KOPT-K1 (cell line): ENCODE measurements at regions not wholly inside any gene's neighbourhood (a gene's known extent, or its start where the extent isn't known, plus 50 kb on each side); places are given as distances from the start of the nearest gene placed in this dataset.

Experiments
- H3K27ac ChIP-seq: fragments of 200-600 bp; sonication (generic); 2 replicates; pipeline ENCODE4 v1.5.1; 2016; ENCODE audit warnings: antibody characterized with exemption, mild to moderate bottlenecking, low read depth, low read length; ENCODE audit not compliant: poor library complexity, severe bottlenecking
- H3K36me3 ChIP-seq: fragments of 200-600 bp; sonication (generic); 2 replicates; pipeline ENCODE4 v1.5.1; 2017; ENCODE audit warnings: antibody characterized with exemption, mild to moderate bottlenecking, low read length, moderate library complexity; ENCODE audit not compliant: insufficient read depth
- H3K9me3 ChIP-seq: fragments of 200-600 bp; sonication (generic); 2 replicates; pipeline ENCODE4 v1.5.1; 2017; ENCODE audit warnings: antibody characterized with exemption, low read length, mild to moderate bottlenecking; ENCODE audit not compliant: insufficient read depth, poor library complexity, severe bottlenecking

DNA sequence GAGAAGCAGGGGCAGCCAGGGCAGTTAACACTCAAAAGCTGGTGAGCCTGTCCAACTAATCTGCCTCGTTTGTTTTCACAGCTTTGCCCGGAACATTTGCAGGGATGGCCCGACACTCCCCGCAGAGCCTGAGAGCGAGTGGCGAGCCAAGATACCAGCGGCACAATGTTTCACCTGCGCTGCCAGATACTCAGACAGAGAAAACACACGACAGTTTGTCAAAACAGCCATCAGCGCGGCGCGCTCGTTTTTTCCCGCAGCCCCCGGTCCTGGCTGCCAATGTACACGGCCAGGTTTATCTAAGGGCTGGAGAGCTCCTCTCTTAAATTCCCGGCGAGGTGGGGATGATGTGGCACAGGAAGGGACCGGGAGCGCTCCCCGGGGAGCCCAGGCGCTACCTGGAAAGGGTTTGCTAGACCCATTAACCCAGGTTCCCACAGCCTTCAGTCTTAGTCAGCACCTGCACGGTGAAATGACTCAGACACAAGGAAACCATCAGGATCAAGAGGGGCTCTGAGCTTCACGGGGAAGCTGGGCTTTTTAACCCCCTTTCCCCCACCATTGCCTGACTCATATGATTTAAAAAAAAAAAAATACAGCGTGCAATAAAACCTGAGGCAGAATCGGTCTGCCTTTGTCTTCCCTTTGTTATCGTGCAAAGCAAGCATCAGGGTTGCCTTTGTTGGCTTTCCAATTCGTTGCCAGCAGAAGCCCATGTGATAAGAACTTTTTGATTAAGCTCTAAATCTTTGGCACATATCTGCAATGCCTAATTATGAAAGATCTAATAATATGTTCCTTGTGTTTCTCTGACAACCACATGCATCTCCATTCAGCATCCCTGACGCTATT lies 186.2 kb downstream of the EFNB2 start:
- Histone ChIP-seq H3K27ac (no peak overlapping the region), H3K9me3 (no peaks in the 10 kb centered on the region), H3K36me3 (no peaks in the 10 kb centered on the region)

- Histone ChIP-seq H3K9me3 (no peaks in the 10 kb centered on the region), H3K36me3 (no peaks in the 10 kb centered on the region), H3K27ac (no peak overlapping the region)
These were observed 187.2 kb downstream of the EFNB2 start for GRCh38 chr13:106348075-106348840.

GRCh38 chr13:106344342-106344741 lies 191.1 kb downstream of the EFNB2 start:
- no peak overlapping the region for H3K27ac ChIP-seq
- no peaks in the 10 kb centered on the region for H3K36me3 ChIP-seq
- peaks cover 8% of the 10 kb centered on the region for H3K9me3 ChIP-seq

GRCh38 chr13:106343836-106344235 lies 191.6 kb downstream of the EFNB2 start:
- Histone ChIP-seq H3K9me3 (peaks cover 8% of the 10 kb centered on the region), H3K27ac (no peak overlapping the region), H3K36me3 (no peaks in the 10 kb centered on the region)

- Histone ChIP-seq H3K36me3 (no peaks in the 10 kb centered on the region), H3K27ac (no peak overlapping the region), H3K9me3 (peaks cover 8% of the 10 kb centered on the region)
These were observed 195.2 kb downstream of the EFNB2 start for GRCh38 chr13:106340249-106340648.

- Histone ChIP-seq H3K36me3 (no peaks in the 10 kb centered on the region), H3K9me3 (peaks cover 8% of the 10 kb centered on the region), H3K27ac (no peak overlapping the region)
These were observed 198.2 kb downstream of the EFNB2 start for GRCh38 chr13:106337096-106337850.

- Histone ChIP-seq H3K27ac (no peak overlapping the region), H3K36me3 (no peaks in the 10 kb centered on the region), H3K9me3 (peaks cover 8% of the 10 kb centered on the region)
These were observed 198.8 kb downstream of the EFNB2 start for GRCh38 chr13:106336668-106337067.

DNA sequence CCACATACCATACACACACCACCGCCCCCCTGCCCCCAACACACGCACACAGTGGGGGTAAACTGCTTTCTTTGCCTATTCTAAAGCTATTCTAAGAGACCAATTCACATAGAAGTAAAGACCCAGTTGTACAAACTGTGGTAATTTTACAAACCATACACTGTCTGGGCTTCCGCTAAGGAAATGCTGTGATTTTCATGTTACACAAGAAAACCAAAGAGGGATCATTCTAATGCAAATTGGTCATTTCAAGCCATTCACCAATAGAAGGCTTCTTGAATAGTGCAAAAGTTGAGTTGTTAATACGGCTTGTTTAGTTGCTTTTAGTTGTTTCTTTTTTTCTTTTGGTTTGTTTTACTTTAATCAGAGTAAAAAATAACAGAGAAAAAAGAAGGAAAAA lies 202.8 kb downstream of the EFNB2 start:
- H3K9me3 ChIP-seq, result no peaks in the 10 kb centered on the region
- H3K27ac ChIP-seq, result no peak overlapping the region
- no peaks in the 10 kb centered on the region for H3K36me3 ChIP-seq

DNA sequence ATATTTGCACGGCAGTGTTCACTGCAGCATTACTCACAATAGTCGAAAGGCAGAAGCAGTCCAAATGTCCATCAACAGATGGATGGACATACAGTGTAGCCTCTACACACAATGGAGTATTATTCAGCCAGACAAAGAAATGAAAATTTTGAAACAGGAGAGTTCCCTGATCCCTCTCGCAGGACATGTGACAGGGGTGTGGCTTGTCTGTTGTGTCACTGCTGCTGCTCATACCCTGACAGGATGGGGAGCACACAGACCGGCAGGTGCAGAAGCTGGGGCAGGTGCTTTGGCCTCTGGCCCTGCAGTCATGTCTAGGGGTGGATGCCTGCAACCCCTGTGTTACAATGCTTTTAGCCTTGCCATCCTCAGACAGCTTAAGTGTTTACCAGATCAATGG lies 204.3 kb downstream of the EFNB2 start:
- H3K27ac ChIP-seq, result no peak overlapping the region
- H3K36me3 ChIP-seq, result no peaks in the 10 kb centered on the region
- H3K9me3 ChIP-seq, result no peaks in the 10 kb centered on the region

GRCh38 chr13:106329941-106330340 lies 205.5 kb downstream of the EFNB2 start:
- no peak overlapping the region for H3K27ac ChIP-seq
- no peaks in the 10 kb centered on the region for H3K36me3 ChIP-seq
- H3K9me3 ChIP-seq, result no peaks in the 10 kb centered on the region

- H3K36me3 ChIP-seq, result no peaks in the 10 kb centered on the region
- H3K27ac ChIP-seq, result no peak overlapping the region
These were observed 208.7 kb downstream of the EFNB2 start for GRCh38 chr13:106326751-106327150.

GRCh38 chr13:106324444-106324843 lies 211.0 kb downstream of the EFNB2 start:
- Histone ChIP-seq H3K9me3 (peaks cover 18% of the 10 kb centered on the region), H3K27ac (no peak overlapping the region), H3K36me3 (no peaks in the 10 kb centered on the region)

More at GRCh38 chr13:106326751-106327150, 208.7 kb downstream of the EFNB2 start:
- H3K9me3 ChIP-seq, result peaks cover 15% of the 10 kb centered on the region

DNA sequence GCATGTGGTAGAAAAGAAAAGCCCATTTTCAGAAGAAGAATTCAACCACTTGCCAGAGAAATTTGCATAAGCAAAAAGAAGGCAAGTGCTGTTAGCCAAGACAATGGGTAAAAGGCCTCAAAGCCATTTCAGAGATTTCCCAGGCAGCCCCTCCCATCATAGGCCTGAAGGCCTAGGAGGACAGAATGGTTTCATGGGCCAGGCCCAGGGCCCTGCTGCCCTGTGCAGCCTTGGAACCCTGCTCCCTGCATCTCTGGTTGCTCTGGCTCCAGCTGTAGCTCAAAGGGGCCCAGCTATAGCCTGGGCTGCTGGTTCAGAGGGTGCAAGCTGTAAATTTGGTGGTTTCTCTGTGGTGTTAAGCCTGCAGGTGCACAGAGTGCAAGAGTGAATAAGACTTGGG lies 212.8 kb downstream of the EFNB2 start:
- H3K27ac ChIP-seq, result no peak overlapping the region
- no peaks in the 10 kb centered on the region for H3K36me3 ChIP-seq
- H3K9me3 ChIP-seq, result peaks cover 18% of the 10 kb centered on the region

GRCh38 chr13:106318941-106319411 lies 216.5 kb downstream of the EFNB2 start:
- Histone ChIP-seq H3K36me3 (no peaks in the 10 kb centered on the region), H3K27ac (no peak overlapping the region), H3K9me3 (peaks cover 18% of the 10 kb centered on the region)

- Histone ChIP-seq H3K27ac (no peak overlapping the region), H3K36me3 (no peaks in the 10 kb centered on the region), H3K9me3 (no peaks in the 10 kb centered on the region)
These were observed 221.0 kb downstream of the EFNB2 start for GRCh38 chr13:106314417-106314816.
